SK-N-SH treated with all-trans-retinoic acid at 6 μM for 48 hours (cell line): ENCODE measurements at regions not wholly inside any gene's neighbourhood (a gene's known extent, or its start where the extent isn't known, plus 50 kb on each side); places are given as distances from the start of the nearest gene placed in this dataset.

ENCODE experiments used
- ARNTL ChIP-seq: fragments of 450-650 bp; formaldehyde crosslinking; IDR thresholded peaks from 2 replicates; pipeline ENCODE4 v1.5.0; 2020; ENCODE audit warnings: low read depth, mild to moderate bottlenecking, moderate library complexity, borderline replicate concordance
- CSRNP3 ChIP-seq: fragments of 250-450 bp; sonication (Bioruptor Pico); IDR thresholded peaks from 2 replicates; pipeline ENCODE4 v1.5.1; 2021; ENCODE audit warnings: mild to moderate bottlenecking, moderate library complexity
- ESRRG ChIP-seq: fragments of 250-450 bp; sonication (Bioruptor Pico); IDR thresholded peaks from 2 replicates; pipeline ENCODE4 v1.6.1; 2021; ENCODE audit warnings: mild to moderate bottlenecking
- OSR1 ChIP-seq: fragments of 250-450 bp; sonication (Bioruptor Pico); IDR thresholded peaks from 2 replicates; pipeline ENCODE4 v1.8.0; 2022; ENCODE audit warnings: moderate library complexity, mild to moderate bottlenecking, inconsistent platforms
- PPARA ChIP-seq: fragments of 250-450 bp; sonication (Bioruptor Pico); IDR thresholded peaks from 2 replicates; pipeline ENCODE4 v1.5.0; 2020; ENCODE audit warnings: mild to moderate bottlenecking, borderline replicate concordance
- RARB ChIP-seq: fragments of 250-450 bp; sonication (Bioruptor Pico); IDR thresholded peaks from 2 replicates; pipeline ENCODE4 v1.8.0; 2021; ENCODE audit warnings: mild to moderate bottlenecking, moderate library complexity
- ZFP3 ChIP-seq: fragments of 250-450 bp; sonication (Bioruptor Pico); IDR thresholded peaks from 2 replicates; pipeline ENCODE4 v1.5.0; 2020; ENCODE audit warnings: mild to moderate bottlenecking, moderate library complexity
- ZFP30 ChIP-seq: fragments of 450-650 bp; formaldehyde crosslinking; IDR thresholded peaks from 2 replicates; pipeline ENCODE4 v1.5.0; 2022; ENCODE audit warnings: mild to moderate bottlenecking, moderate library complexity
- ZNF565 ChIP-seq: fragments of 450-650 bp; formaldehyde crosslinking; conservative IDR thresholded peaks from 2 replicates; pipeline ENCODE4 v1.5.0; 2020; ENCODE audit warnings: low read depth, mild to moderate bottlenecking, moderate library complexity

- TF ChIP-seq PPARA (CRISPR knock-in tag) (no peak), OSR1 (no peak), ZFP30 (CRISPR knock-in tag) (no peak), CSRNP3 (CRISPR knock-in tag) (no peak), ZNF565 (CRISPR knock-in tag) (no peak), ESRRG (no peak), ARNTL (CRISPR knock-in tag) (no peak), RARB (CRISPR knock-in tag) (no peak), ZFP3 (CRISPR knock-in tag) (no peak)
Observed at GRCh38 chr7:142414915-142415314, 157.1 kb upstream of the PRSS58 start.
